ENCODE measurements at regions not wholly inside any gene's neighbourhood (a gene's known extent, or its start where the extent isn't known, plus 50 kb on each side); places are given as distances from the start of the nearest gene placed in this dataset.

GRCh38 chr2:235350234-235350633, 143.6 kb upstream of the AGAP1 start:
- TF ChIP-seq SIX5 (IDR thresholded peaks at IDR 0.05; ENCODE audit: low read depth, low read length) = no peak
- TF ChIP-seq RNF2 (IDR thresholded peaks at IDR 0.05; ENCODE audit: borderline replicate concordance, low read depth, low read length, missing control alignments, poor library complexity, severe bottlenecking) = no peak
- no peak for TF ChIP-seq CTCF (IDR thresholded peaks at IDR 0.05; ENCODE audit: control extremely low read depth in 1 of 3, insufficient read depth in 1 of 3, low read depth in 1 of 3, low read length in 3 of 3)
- no peak for TF ChIP-seq ZNF274 (IDR thresholded peaks at IDR 0.05; ENCODE audit: borderline replicate concordance, extremely low read depth, low read length)
- no peak for TF ChIP-seq USF2 (IDR thresholded peaks at IDR 0.05; ENCODE audit: low read length)
- no peak for TF ChIP-seq POLR2A (IDR thresholded peaks at IDR 0.05; ENCODE audit: control extremely low read depth in 1 of 2, low read depth in 2 of 2, low read length in 2 of 2)
- no peak for TF ChIP-seq POLR2AphosphoS5 (IDR thresholded peaks at IDR 0.05; ENCODE audit: low read depth, low read length)
- TF ChIP-seq E2F6 (IDR thresholded peaks at IDR 0.05) = no peak
- no peak for TF ChIP-seq SIRT6 (IDR thresholded peaks at IDR 0.05; ENCODE audit: low read length)
- no peak for TF ChIP-seq ATF2 (IDR thresholded peaks at IDR 0.05; ENCODE audit: low read length)
- no peak for TF ChIP-seq RAD21 (IDR thresholded peaks at IDR 0.05 in 1 of 2, conservative IDR thresholded peaks at IDR 0.05 in 1 of 2; ENCODE audit: low read depth in 2 of 2, low read length in 2 of 2)
- no peak for TF ChIP-seq SRF (IDR thresholded peaks at IDR 0.05; ENCODE audit: low read depth, low read length)
- TF ChIP-seq EZH2 (IDR thresholded peaks at IDR 0.05; ENCODE audit: low read depth, low read length, severe bottlenecking) = no peak
